ENCODE measurements at regions not wholly inside any gene's neighbourhood (a gene's known extent, or its start where the extent isn't known, plus 50 kb on each side); places are given as distances from the start of the nearest gene placed in this dataset.

DNA sequence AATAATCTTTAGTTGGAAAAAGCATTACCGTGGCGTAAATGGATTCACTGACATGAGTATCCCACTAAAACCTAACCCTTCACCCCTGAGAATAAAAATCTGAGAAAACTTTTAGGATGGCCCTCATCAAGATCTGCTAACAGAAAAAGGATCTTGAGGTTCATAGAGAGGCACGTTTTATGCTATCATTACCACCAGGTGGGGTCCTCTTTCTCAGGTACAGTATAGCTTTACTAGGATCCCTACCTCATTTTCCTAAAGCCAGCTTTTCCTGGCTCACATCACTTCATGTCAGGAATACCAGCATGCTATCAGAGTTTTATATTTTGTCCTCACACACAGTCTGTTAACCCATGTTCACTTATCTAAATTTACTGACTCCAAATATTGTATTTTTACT, 173.7 kb downstream of the POM121L12 start:
- H3K4me1 ChIP-seq, result no peaks in the 10 kb centered on the region
- H3K27me3 ChIP-seq, result no peaks in the 10 kb centered on the region
- no peak overlapping the region for H3K4me3 ChIP-seq
- peaks cover 13 to 46% of the 10 kb centered on the region in 2 donors for H3K9me3 ChIP-seq
- TF ChIP-seq POLR2AphosphoS5 (IDR thresholded peaks at IDR 0.05), result no peak
- intact Hi-C loops (cut with DNase I; ENCODE audit: low total_unique reads), result no loop called here
- H3K36me3 ChIP-seq, result no peaks in the 10 kb centered on the region
- no peak overlapping the region for H3K27ac ChIP-seq
- no peak for DNase-seq (ENCODE audit: low spot score in 2 of 2)

DNA sequence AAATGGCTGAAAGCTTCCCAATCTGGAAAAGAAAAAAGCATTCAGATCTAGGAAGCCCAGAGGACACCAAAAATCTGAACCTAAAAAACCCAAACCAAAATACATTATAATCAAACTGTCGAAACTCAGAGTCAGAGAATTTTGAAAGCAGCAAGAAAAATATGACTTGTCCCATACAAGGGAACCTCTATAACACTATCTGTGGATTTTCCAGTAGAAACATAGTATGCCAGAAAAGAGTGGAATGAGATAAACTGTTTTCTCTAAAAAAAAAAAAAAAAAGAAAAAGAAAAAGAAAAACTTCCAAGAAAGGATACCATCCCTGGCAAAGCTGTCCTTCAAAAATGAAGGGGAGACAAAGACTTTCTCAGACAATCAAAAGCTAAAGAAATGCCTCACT, 179.0 kb downstream of the POM121L12 start:
- Histone ChIP-seq H3K36me3 (no peaks in the 10 kb centered on the region), H3K4me3 (no peak overlapping the region), H3K9me3 (peaks cover 30 to 50% of the 10 kb centered on the region in 2 donors), H3K27me3 (peaks cover 0 to 3% of the 10 kb centered on the region in 2 donors), H3K27ac (no peak overlapping the region), H3K4me1 (no peaks in the 10 kb centered on the region)
- intact Hi-C loops (cut with DNase I; ENCODE audit: low total_unique reads), result no loop called here
- TF ChIP-seq, protein P1, sequence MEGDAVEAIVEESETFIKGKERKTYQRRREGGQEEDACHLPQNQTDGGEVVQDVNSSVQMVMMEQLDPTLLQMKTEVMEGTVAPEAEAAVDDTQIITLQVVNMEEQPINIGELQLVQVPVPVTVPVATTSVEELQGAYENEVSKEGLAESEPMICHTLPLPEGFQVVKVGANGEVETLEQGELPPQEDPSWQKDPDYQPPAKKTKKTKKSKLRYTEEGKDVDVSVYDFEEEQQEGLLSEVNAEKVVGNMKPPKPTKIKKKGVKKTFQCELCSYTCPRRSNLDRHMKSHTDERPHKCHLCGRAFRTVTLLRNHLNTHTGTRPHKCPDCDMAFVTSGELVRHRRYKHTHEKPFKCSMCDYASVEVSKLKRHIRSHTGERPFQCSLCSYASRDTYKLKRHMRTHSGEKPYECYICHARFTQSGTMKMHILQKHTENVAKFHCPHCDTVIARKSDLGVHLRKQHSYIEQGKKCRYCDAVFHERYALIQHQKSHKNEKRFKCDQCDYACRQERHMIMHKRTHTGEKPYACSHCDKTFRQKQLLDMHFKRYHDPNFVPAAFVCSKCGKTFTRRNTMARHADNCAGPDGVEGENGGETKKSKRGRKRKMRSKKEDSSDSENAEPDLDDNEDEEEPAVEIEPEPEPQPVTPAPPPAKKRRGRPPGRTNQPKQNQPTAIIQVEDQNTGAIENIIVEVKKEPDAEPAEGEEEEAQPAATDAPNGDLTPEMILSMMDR (IDR thresholded peaks at IDR 0.05), result no peak
- no peak for TF ChIP-seq POLR2AphosphoS5 (IDR thresholded peaks at IDR 0.05)
- TF ChIP-seq POLR2A (IDR thresholded peaks at IDR 0.05), result no peak
- no peak for DNase-seq (ENCODE audit: low spot score in 2 of 2)

DNA sequence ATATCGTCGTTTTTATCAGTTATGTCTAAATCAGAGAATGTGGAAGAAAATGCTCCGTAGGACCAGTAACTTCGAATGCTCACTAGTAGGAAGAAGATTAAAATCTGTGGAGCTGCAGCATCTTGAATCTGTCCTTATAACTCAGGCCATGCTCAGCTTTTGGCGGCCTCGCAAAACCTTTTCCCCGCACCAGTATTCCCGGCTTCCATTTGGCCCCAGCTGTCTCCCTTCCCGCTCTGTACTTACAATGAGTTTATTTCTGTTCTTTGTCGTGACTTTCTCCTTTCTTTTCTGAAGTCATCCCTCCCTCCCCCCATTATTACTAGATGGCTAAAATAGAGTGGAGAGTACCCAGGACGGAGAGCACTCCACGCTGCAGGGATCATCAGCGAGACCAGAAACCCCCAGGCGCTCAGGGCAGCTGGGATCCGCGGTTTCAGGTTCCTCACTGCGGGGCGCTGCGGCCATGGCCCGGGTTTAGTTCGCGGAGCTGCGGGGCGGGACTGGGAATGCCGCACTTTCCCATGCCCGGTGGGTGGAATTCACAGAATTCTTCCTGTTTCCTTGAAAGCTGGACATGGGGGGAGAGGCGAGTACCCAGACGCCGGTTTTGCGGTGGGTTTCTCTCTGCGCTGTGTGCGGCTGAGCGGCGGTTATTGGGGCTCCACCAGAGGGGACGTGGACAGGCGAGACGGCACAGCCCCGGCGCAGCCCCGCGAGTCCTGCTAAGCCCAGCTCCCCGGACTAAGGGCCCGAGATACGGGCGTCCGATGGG, 183.5 kb downstream of the POM121L12 start:
- Histone ChIP-seq H3K27me3 (peaks cover 0 to 11% of the 10 kb centered on the region in 2 donors), H3K36me3 (no peaks in the 10 kb centered on the region), H3K4me1 (no peaks in the 10 kb centered on the region), H3K9me3 (peaks cover 20 to 30% of the 10 kb centered on the region in 2 donors), H3K4me3 (peak overlapping the region; percentile 3 to 27 (median 15)), H3K27ac (no peak overlapping the region)
- TF ChIP-seq, protein P1 (IDR thresholded peaks at IDR 0.05), result no peak
- TF ChIP-seq POLR2AphosphoS5 (IDR thresholded peaks at IDR 0.05) (no peak), POLR2A (IDR thresholded peaks at IDR 0.05) (no peak)
- intact Hi-C loops (cut with DNase I; ENCODE audit: low total_unique reads), result no loop called here
- no peak for DNase-seq (ENCODE audit: low spot score in 2 of 2)

DNA sequence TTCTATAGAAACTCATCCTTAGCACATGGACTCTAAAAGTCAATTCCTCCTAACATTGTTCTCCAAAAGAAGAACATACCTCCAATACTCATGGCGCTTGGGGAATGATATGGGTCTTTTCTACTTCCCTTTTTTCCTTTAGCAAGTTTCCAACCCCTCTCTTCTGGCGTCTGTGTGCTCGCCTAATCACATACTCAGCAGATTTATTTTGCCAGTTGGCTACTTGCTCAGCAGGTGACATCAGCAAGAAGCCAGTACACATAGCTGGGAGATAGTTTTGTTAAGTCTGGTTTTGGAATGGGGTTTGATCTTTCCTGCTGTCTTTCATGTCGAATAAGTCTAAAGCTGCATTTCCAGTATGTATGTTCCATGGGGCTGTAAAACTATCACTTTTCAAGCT, 193.8 kb downstream of the POM121L12 start:
- no peaks in the 10 kb centered on the region for H3K36me3 ChIP-seq
- TF ChIP-seq POLR2A (IDR thresholded peaks at IDR 0.05) (no peak), POLR2AphosphoS5 (IDR thresholded peaks at IDR 0.05) (no peak)
- TF ChIP-seq, protein P1 (IDR thresholded peaks at IDR 0.05), result no peak
- H3K9me3 ChIP-seq, result no peaks in the 10 kb centered on the region
- H3K27ac ChIP-seq, result no peak overlapping the region
- intact Hi-C loops (cut with DNase I; ENCODE audit: low total_unique reads), result no loop called here
- H3K4me1 ChIP-seq, result no peaks in the 10 kb centered on the region
- H3K27me3 ChIP-seq, result no peaks in the 10 kb centered on the region
- DNase-seq (ENCODE audit: low spot score in 2 of 2), result no peak
- H3K4me3 ChIP-seq, result no peak overlapping the region

DNA sequence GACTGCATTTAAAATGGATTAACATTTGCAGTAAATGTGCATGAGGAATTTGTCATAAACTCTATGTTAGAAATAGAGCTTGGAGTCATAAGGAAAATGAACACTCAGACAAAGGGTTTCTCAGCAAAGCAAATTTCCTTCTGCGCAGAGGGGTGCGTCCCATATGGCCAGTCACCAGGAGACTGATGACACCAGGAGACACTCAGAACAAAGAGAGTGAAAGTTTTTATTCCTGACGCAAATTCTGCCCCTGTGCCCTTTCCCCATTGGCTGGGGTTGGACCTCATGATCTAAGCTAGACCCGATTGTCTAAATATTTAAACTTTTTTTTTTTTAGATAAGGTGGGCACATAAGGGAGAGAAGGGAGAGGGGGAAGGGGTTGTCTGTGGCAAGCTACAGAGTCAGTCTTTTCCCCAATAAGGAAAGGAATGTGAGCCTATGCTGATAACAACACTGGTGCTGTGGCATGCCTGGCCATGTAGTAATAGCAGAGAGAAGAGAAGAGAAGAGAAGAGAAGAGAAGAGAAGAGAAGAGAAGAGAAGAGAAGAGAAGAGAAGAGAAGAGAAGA, 202.0 kb downstream of the POM121L12 start:
- TF ChIP-seq POLR2A (IDR thresholded peaks at IDR 0.05) (no peak), POLR2AphosphoS5 (IDR thresholded peaks at IDR 0.05) (no peak)
- TF ChIP-seq, protein P1 (IDR thresholded peaks at IDR 0.05), result no peak
- Histone ChIP-seq H3K27ac (no peak overlapping the region), H3K9me3 (no peaks in the 10 kb centered on the region), H3K4me1 (no peaks in the 10 kb centered on the region), H3K4me3 (no peak overlapping the region), H3K27me3 (no peaks in the 10 kb centered on the region), H3K36me3 (peaks cover 5% of the 10 kb centered on the region)
- intact Hi-C loops (cut with DNase I; ENCODE audit: low total_unique reads), result loop anchor here (10.0 kb wide), 1 partner anchor 877 kb away; no protein-coding TSS in a partner anchor
- DNase-seq (ENCODE audit: low spot score in 2 of 2), result no peak

All from breast epithelium (tissue), 4 donors.